NOMO-1 (cell line): ENCODE measurements at regions not wholly inside any gene's neighbourhood (a gene's known extent, or its start where the extent isn't known, plus 50 kb on each side); places are given as distances from the start of the nearest gene placed in this dataset.

Experiments used
- DNase-seq, 2 experiments: peaks; one replicate each; lab custom pipeline; 2025; ENCODE audit not compliant: unreplicated experiment in 2 of 2; lab: John Stamatoyannopoulos, UW

DNA sequence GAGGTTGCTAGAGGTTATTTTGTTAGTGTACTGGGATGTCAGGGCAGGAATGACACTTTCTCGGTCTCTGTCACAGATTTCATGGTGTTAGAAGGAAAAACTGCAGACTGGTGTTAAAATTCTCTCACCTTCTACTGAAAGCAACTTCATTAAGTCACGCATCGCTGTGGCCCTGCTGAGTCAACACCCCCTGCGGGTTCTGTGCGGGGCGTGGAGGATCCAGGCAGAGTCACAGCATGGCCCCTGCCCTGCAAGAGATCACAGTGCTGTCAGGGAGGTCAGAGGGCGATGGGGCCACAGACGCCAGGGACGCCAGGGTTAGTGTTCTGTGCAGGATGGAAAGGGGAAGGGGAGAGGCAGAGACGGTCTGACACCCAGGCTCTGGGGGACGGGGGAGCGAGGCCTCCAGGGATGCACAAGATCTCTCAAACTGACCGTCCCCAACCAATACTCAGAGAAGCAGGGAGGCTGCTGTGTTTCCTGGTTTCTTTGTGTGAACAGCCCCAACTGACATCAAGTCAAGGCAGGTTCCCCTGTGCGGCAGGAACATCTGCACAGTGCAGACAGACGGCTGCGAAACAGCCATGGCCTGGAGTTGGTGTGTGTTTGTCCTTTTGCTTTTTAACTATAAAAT lies 354.9 kb upstream of the SALL3 start:
- no peak for DNase-seq

DNA sequence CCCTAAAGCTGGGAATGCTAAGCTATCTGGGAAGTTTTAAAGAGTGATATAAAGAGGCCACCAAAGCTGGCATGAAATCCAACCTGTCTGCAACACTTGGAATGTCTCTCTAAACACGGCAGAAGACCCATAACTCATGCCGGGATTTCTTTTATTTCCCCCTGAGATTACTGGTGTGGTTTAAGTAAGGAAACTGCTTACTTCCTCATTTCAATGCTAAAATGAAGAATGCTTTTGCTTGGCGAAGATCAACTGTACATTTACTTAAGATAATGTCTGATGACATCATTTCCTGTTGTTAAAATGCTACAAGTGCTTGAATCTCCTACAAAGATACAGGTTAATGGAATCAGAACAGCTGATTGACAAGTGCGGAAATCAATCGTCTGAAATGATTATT lies 353.8 kb upstream of the SALL3 start:
- peak; percentile 68 to 88 for DNase-seq

DNA sequence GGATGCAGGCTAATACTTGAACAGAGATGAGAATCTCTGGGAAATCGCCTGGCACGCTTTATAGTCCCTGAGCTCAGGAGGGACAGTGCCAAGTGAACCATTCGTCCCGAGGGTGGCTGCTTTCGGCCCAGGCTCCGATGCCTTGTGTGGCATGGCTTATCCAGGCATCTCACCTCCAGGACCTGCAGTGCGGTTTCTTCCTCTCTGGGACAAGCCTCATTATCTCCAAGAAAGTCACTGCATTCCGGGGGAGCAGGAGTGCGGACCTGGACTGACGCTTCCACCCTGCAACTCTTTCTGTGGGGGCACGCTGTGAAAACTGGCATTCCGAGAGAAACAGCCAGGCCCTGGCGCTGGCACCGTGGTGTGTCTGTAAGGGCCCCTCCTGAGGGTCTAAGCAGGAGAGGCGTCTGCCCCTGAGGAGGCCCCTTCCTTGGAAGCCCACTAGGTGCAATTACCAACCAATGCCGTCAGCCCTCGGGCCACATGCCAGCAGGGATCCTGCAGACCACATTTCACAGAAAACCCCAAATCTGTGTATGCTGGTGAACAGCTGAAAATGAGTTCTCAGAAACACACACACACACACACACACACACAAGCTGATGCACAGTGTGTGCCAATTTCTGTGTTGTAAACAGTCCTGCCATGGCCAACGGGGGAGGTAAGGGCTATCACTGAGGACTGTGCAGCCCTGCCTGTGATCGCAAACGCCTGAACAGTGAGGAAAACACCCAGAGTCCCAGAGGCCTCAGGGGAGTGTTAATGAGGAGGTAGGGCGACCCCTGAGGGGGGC lies 351.9 kb upstream of the SALL3 start:
- no peak for DNase-seq

DNA sequence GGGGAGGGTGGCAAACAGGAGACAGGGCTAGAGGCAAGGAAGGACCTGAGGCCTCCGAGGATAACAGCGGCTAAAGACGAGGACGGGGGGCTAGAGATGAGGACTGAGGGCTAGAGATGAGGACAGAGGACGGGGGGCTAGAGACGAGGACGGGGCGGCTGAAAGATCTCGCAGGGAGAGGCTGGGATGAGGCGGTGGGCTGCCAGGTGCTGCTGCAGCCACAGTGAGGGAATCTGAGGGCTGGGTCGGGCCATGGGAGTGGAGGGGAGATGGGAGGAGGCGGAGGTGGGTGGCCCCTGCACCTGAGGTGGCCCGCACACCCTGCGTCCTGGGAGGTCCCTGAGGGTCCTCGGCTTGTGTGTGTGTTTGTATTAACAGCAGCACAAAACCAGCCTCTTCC lies 350.2 kb upstream of the SALL3 start:
- DNase-seq: no peak

GRCh38 chr18:78630356-78630755 lies 349.3 kb upstream of the SALL3 start:
- no peak for DNase-seq

- no peak for DNase-seq
These were observed 348.6 kb upstream of the SALL3 start for GRCh38 chr18:78630981-78631510.

DNA sequence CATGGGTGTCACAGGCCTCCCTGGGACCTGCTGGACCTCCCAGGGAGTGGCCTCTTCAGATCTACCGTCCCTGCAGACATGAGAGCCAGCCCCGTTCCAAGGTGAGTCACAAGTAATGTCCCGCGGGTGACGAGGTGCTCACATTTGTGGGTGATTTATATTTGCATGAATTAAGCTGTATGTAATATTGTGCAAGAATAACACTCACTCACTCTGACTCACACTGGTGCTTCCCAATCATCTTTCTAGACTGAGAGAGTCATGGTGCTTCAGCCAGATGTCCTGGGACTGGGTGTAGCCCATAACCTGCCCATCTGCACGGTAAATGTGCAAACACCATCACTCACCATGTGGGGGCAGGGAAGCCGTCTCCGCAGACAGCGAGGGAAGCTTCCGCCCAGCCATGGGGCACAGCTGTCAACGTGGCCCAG lies 347.5 kb upstream of the SALL3 start:
- peak; percentile 41 to 76 for DNase-seq

- DNase-seq: no peak
These were observed 345.4 kb upstream of the SALL3 start for GRCh38 chr18:78634061-78634696.

GRCh38 chr18:78635093-78635800 lies 344.4 kb upstream of the SALL3 start:
- DNase-seq: no peak

DNA sequence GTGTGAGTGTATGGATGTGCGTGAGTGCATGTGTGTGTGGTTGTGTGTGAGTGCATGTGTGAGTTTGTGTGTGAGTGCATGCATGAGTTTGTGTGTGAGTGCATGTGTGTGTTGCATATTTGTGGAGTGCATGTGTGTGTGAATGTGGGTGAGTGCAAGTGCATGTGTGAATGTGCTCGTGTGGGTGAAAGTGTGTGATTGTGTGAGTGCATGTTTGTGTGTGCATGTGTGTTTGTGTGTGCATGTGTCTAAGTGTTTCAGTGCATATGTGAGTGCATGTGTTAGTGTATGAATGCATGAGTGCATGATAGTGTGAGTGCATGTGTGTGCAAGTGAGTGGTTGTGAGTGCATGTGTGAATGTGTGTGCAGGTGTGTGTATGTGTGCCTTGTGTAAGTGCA lies 343.4 kb upstream of the SALL3 start:
- DNase-seq: no peak

- DNase-seq: no peak
These were observed 341.9 kb upstream of the SALL3 start for GRCh38 chr18:78637442-78638402.

GRCh38 chr18:78639006-78639950 lies 340.3 kb upstream of the SALL3 start:
- DNase-seq: peak; percentile 74 to 92

GRCh38 chr18:78640246-78640995 lies 339.2 kb upstream of the SALL3 start:
- DNase-seq: peak; percentile 5 to 15

- DNase-seq: peak; percentile 59 to 98
These were observed 337.9 kb upstream of the SALL3 start for GRCh38 chr18:78641689-78642231.

GRCh38 chr18:78642296-78642951 lies 337.2 kb upstream of the SALL3 start:
- DNase-seq: peak in 1 of 2 experiments; percentile 49

DNA sequence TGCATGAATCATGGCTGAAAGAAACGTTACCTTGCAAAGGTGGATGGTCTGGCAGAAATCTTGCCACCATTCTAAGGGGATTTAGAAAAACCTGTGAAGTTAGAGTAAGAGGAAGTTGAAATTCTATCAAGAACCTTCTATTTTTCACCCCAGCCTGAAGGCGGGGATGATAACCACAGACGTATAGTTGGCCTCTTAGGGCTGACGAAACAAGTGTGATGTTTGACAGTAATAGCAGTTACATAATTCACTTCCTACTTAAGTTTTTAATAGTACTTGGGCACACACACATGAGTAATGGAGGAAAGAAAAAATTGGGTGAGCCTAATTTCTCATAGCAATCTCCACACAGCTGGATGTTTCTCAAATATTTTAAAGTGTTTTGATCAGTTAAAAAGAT lies 336.6 kb upstream of the SALL3 start:
- DNase-seq: peak; percentile 95 to 98

- no peak for DNase-seq
These were observed 335.6 kb upstream of the SALL3 start for GRCh38 chr18:78643981-78644380.
